Hepatocyte (in vitro differentiated cells): ENCODE measurements at regions not wholly inside any gene's neighbourhood (a gene's known extent, or its start where the extent isn't known, plus 50 kb on each side); places are given as distances from the start of the nearest gene placed in this dataset.

Source experiments
- DNase-seq: peaks from one replicate; pipeline ENCODE4 v3.0.0-alpha.2; 2016; ENCODE audit warnings: low spot score
- H2AFZ ChIP-seq: fragments of 200-600 bp; sonication (generic); 2 replicates; pipeline ENCODE4 v1.6.0; 2016; ENCODE audit warnings: antibody characterized with exemption, mild to moderate bottlenecking
- H3K27ac ChIP-seq: fragments of 200-600 bp; sonication (generic); 2 replicates; pipeline ENCODE4 v1.5.1; 2016; ENCODE audit warnings: mild to moderate bottlenecking
- H3K27me3 ChIP-seq: fragments of 200-600 bp; sonication (generic); 2 replicates; pipeline ENCODE4 v1.6.1; 2016
- H3K36me3 ChIP-seq: fragments of 200-600 bp; sonication (generic); replicated peaks from 2 replicates; pipeline ENCODE4 v1.5.1; 2016; ENCODE audit warnings: low read depth; ENCODE audit not compliant: insufficient read depth
- H3K4me1 ChIP-seq: fragments of 200-600 bp; sonication (generic); 2 replicates; pipeline ENCODE4 v1.5.1; 2016; ENCODE audit warnings: mild to moderate bottlenecking, moderate library complexity; ENCODE audit not compliant: insufficient read depth
- H3K4me2 ChIP-seq: fragments of 200-600 bp; sonication (generic); 2 replicates; pipeline ENCODE4 v1.6.0; 2016
- H3K4me3 ChIP-seq: fragments of 200-600 bp; sonication (generic); 2 replicates; pipeline ENCODE4 v1.5.1; 2016; ENCODE audit warnings: mild to moderate bottlenecking
- H3K79me2 ChIP-seq: fragments of 200-600 bp; sonication (generic); 2 replicates; pipeline ENCODE4 v1.6.0; 2017; ENCODE audit warnings: mild to moderate bottlenecking
- H3K9me2 ChIP-seq: fragments of 200-600 bp; sonication (generic); replicated peaks from 2 replicates; pipeline ENCODE4 v1.6.0; 2017; ENCODE audit warnings: mild to moderate bottlenecking; ENCODE audit not compliant: insufficient read depth
- H3K9me3 ChIP-seq: fragments of 200-600 bp; sonication (generic); 2 replicates; pipeline ENCODE4 v1.5.1; 2016; ENCODE audit warnings: low read depth, mild to moderate bottlenecking
- H4K20me1 ChIP-seq: fragments of 200-600 bp; sonication (generic); 2 replicates; pipeline ENCODE4 v1.6.0; 2016; ENCODE audit warnings: mild to moderate bottlenecking; ENCODE audit not compliant: insufficient read depth, poor library complexity, severe bottlenecking
- EZH2 ChIP-seq: fragments of 200-600 bp; sonication (generic); IDR thresholded peaks from 2 replicates; pipeline ENCODE4 v1.6.1; 2016; ENCODE audit warnings: antibody characterized with exemption, mild to moderate bottlenecking, borderline replicate concordance
- EZH2phosphoT487 ChIP-seq: fragments of 200-600 bp; sonication (generic); IDR thresholded peaks from one replicate; pipeline ENCODE4 v1.6.1; 2018; ENCODE audit warnings: antibody characterized with exemption, mild to moderate bottlenecking, low read depth, moderate library complexity; ENCODE audit not compliant: unreplicated experiment, severe bottlenecking
- WGBS: methylation state at CpG from one replicate; pipeline ENCODE4 v1.1.6; 2016; ENCODE audit warnings: low lambda C conversion rate; ENCODE audit errors: missing lambda C conversion rate; 5-methylcytosine and 5-hydroxymethylcytosine counted together
- TF ChIP-seq, protein P1 (sequence below): fragments of 200-600 bp; sonication (generic); IDR thresholded peaks from 2 replicates; pipeline ENCODE4 v1.5.1; 2016; ENCODE audit warnings: antibody characterized with exemption, mild to moderate bottlenecking; ENCODE audit not compliant: poor library complexity

- no peak overlapping the region for H3K4me2 ChIP-seq
- no peaks in the 10 kb centered on the region for H3K36me3 ChIP-seq
- no peaks in the 10 kb centered on the region for H3K27me3 ChIP-seq
- no peaks in the 10 kb centered on the region for H3K9me2 ChIP-seq
- H3K79me2 ChIP-seq, result no peaks in the 10 kb centered on the region
- no peak overlapping the region for H2AFZ ChIP-seq
- no peak for TF ChIP-seq EZH2
- TF ChIP-seq EZH2phosphoT487, result no peak
- TF ChIP-seq, protein P1, sequence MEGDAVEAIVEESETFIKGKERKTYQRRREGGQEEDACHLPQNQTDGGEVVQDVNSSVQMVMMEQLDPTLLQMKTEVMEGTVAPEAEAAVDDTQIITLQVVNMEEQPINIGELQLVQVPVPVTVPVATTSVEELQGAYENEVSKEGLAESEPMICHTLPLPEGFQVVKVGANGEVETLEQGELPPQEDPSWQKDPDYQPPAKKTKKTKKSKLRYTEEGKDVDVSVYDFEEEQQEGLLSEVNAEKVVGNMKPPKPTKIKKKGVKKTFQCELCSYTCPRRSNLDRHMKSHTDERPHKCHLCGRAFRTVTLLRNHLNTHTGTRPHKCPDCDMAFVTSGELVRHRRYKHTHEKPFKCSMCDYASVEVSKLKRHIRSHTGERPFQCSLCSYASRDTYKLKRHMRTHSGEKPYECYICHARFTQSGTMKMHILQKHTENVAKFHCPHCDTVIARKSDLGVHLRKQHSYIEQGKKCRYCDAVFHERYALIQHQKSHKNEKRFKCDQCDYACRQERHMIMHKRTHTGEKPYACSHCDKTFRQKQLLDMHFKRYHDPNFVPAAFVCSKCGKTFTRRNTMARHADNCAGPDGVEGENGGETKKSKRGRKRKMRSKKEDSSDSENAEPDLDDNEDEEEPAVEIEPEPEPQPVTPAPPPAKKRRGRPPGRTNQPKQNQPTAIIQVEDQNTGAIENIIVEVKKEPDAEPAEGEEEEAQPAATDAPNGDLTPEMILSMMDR, result no peak
- DNase-seq, result no peak
- no peak overlapping the region for H3K4me3 ChIP-seq
- WGBS, result 81% methylated on average over 2 of the region's 2 CpGs
- no peaks in the 10 kb centered on the region for H4K20me1 ChIP-seq
- H3K27ac ChIP-seq, result no peak overlapping the region
- no peaks in the 10 kb centered on the region for H3K4me1 ChIP-seq
- no peaks in the 10 kb centered on the region for H3K9me3 ChIP-seq
Measured at GRCh38 chr10:88106366-88106765, 242.9 kb downstream of the PTEN start.

DNA sequence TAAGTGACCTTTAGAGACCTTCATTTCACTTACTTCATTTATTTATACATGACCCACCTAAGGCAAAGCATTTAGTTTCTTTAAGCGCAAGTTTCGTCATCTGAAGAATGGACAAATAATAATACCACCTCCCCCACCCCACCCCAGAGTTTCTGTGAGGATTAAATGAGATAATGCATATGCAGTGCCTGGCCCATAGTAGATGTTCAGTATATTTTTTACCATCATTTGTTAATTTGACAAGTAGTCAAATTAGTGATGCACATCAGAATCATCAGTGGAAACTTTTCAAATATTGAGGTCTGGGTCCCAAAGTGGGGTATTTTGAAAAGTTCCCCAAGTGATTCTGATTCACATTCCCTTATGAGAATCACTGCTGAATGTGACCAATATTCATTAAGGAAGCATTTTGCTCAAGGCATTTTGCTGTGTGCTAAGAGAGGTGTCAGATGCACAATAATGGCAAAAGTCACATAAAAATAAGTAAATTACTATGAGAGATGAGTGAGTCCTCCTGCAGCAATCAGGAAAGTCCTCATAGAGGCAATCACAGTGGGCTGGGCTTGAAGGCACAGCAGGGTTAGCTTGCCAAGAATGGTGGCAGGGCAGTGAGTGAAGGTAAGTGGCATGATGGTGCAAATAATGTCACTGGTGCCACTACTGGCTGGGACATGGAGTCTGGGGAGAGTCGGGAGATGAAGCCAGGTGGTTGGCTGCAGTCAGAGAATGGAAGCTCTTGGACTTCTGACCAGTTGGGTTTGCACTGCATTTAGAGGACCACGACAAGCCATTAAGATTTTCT, 244.1 kb downstream of the PTEN start:
- Histone ChIP-seq H3K9me3 (no peaks in the 10 kb centered on the region), H3K9me2 (no peaks in the 10 kb centered on the region), H3K79me2 (no peaks in the 10 kb centered on the region), H3K4me2 (no peak overlapping the region), H3K36me3 (no peaks in the 10 kb centered on the region), H3K27me3 (no peaks in the 10 kb centered on the region), H3K4me3 (no peak overlapping the region), H3K27ac (no peak overlapping the region), H4K20me1 (no peaks in the 10 kb centered on the region), H3K4me1 (no peaks in the 10 kb centered on the region), H2AFZ (no peak overlapping the region)
- no peak for DNase-seq
- 89% methylated on average over 4 of the region's 4 CpGs for WGBS
- TF ChIP-seq EZH2phosphoT487 (no peak), EZH2 (no peak)
- TF ChIP-seq, protein P1, result no peak

DNA sequence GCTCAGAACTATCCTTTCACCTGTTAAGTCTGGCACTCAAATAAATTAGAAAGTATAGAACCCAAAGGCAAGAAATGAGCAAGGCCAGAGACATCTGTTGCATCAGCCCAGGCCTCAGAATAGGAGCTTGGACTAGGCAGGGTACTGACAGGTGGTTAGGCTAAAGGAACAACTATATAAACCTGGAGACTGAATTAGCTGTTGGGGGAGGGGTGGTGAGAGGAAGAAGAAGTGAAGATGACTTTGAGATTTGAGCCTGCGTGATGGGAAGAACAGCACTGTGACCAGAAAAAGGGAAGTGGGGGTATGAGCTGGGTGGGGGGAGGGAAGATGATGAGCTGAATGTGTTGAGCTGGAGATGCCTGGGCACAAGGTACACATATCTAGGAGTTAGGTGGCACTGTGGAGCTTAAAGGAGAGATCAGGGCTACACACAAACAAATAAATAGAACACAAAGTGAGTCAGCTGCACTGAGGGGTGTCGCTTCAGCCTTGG, 244.7 kb downstream of the PTEN start:
- Histone ChIP-seq H2AFZ (no peak overlapping the region), H3K4me2 (no peak overlapping the region), H3K4me3 (no peak overlapping the region), H3K9me2 (no peaks in the 10 kb centered on the region), H4K20me1 (no peaks in the 10 kb centered on the region), H3K27ac (no peak overlapping the region), H3K36me3 (no peaks in the 10 kb centered on the region), H3K27me3 (no peaks in the 10 kb centered on the region), H3K9me3 (no peaks in the 10 kb centered on the region), H3K79me2 (no peaks in the 10 kb centered on the region), H3K4me1 (no peaks in the 10 kb centered on the region)
- TF ChIP-seq EZH2, result no peak
- TF ChIP-seq, protein P1, result no peak
- no peak for TF ChIP-seq EZH2phosphoT487
- DNase-seq, result no peak
- 100% methylated on average over 2 of the region's 2 CpGs for WGBS
